ENCODE measurements at regions not wholly inside any gene's neighbourhood (a gene's known extent, or its start where the extent isn't known, plus 50 kb on each side); places are given as distances from the start of the nearest gene placed in this dataset.

- no peak for ATAC-seq
- in situ Hi-C loops (cut with HindIII; ENCODE audit: low pct_unique_long_range_greater_than_20kb, low sequenced_read_pairs): no loop called here
Observed at GRCh38 chr7:63070696-63071095, 928.0 kb upstream of the ZNF722 start.

GRCh38 chr7:63071396-63071795, 927.3 kb upstream of the ZNF722 start:
- no peaks in the 10 kb centered on the region for H3K27me3 ChIP-seq (ENCODE audit: control insufficient read depth, insufficient read depth, low read length)
- TF ChIP-seq REST (IDR thresholded peaks at IDR 0.05; ENCODE audit: insufficient read depth in 1 of 2, low read depth in 2 of 2, low read length in 1 of 2): no peak
- CTCF ChIA-PET: no interaction called here
- no peak for DNase-seq (ENCODE audit: low read depth, low spot score)
- H3K4me1 ChIP-seq (ENCODE audit: control insufficient read depth, insufficient read depth, low read length): no peaks in the 10 kb centered on the region
- H3K27ac ChIP-seq (ENCODE audit: low read length): no peak overlapping the region
- no peaks in the 10 kb centered on the region for H3K36me3 ChIP-seq (ENCODE audit: control insufficient read depth, insufficient read depth, low read length)
- ATAC-seq: no peak
- H3K9me3 ChIP-seq (ENCODE audit: control insufficient read depth, insufficient read depth, low read depth, low read length): 0 out of 2 replicates have a peak, but pooled peaks cover 5% of the 10 kb centered on the region
- intact Hi-C loops (cut with micrococcal nuclease; ENCODE audit: unreplicated experiment): no loop called here
- H3K4me3 ChIP-seq (ENCODE audit: low read depth in 2 of 2, low read length in 2 of 2): no peak overlapping the region
- BruUV-seq (replicated peaks): no TSS peak
- in situ Hi-C loops (cut with HindIII; ENCODE audit: low pct_unique_long_range_greater_than_20kb, low sequenced_read_pairs): no loop called here
- POLR2A ChIA-PET: no interaction called here

More at GRCh38 chr7:63070696-63071095, 928.0 kb upstream of the ZNF722 start:
- intact Hi-C loops (cut with micrococcal nuclease; ENCODE audit: unreplicated experiment): no loop called here
- no peak overlapping the region for H3K4me3 ChIP-seq (ENCODE audit: low read depth in 2 of 2, low read length in 2 of 2)
- H3K9me3 ChIP-seq (ENCODE audit: control insufficient read depth, insufficient read depth, low read depth, low read length): 0 out of 2 replicates have a peak, but pooled peaks cover 7% of the 10 kb centered on the region
- H3K27ac ChIP-seq (ENCODE audit: low read length): no peak overlapping the region
- DNase-seq (ENCODE audit: low read depth, low spot score): no peak
- H3K27me3 ChIP-seq (ENCODE audit: control insufficient read depth, insufficient read depth, low read length): no peaks in the 10 kb centered on the region
- ChIA-PET POLR2A (no interaction called here), CTCF (no interaction called here)
- H3K4me1 ChIP-seq (ENCODE audit: control insufficient read depth, insufficient read depth, low read length): no peaks in the 10 kb centered on the region
- no TSS peak for BruUV-seq (replicated peaks)
- H3K36me3 ChIP-seq (ENCODE audit: control insufficient read depth, insufficient read depth, low read length): no peaks in the 10 kb centered on the region
- no peak for TF ChIP-seq POLR2AphosphoS5 (IDR thresholded peaks at IDR 0.05; ENCODE audit: low read depth, low read length)
- TF ChIP-seq REST (IDR thresholded peaks at IDR 0.05; ENCODE audit: insufficient read depth in 1 of 2, low read depth in 2 of 2, low read length in 1 of 2): no peak

GRCh38 chr7:63071920-63072319, 926.7 kb upstream of the ZNF722 start:
- POLR2A ChIA-PET: no interaction called here
- Histone ChIP-seq H3K9me3 (ENCODE audit: control insufficient read depth, insufficient read depth, low read depth, low read length) (0 out of 2 replicates have a peak, but pooled peaks cover 5% of the 10 kb centered on the region), H3K36me3 (ENCODE audit: control insufficient read depth, insufficient read depth, low read length) (no peaks in the 10 kb centered on the region), H3K4me3 (ENCODE audit: low read depth in 2 of 2, low read length in 2 of 2) (no peak overlapping the region), H3K27ac (ENCODE audit: low read length) (no peak overlapping the region), H3K27me3 (ENCODE audit: control insufficient read depth, insufficient read depth, low read length) (no peaks in the 10 kb centered on the region), H3K4me1 (ENCODE audit: control insufficient read depth, insufficient read depth, low read length) (no peaks in the 10 kb centered on the region)
- in situ Hi-C loops (cut with HindIII; ENCODE audit: low pct_unique_long_range_greater_than_20kb, low sequenced_read_pairs) (no loop called here), intact Hi-C loops (cut with micrococcal nuclease; ENCODE audit: unreplicated experiment) (no loop called here)
- ATAC-seq (no peak), DNase-seq (ENCODE audit: low read depth, low spot score) (no peak)
- CTCF ChIA-PET: no interaction called here
- BruUV-seq (replicated peaks): no TSS peak
- TF ChIP-seq POLR2AphosphoS5 (IDR thresholded peaks at IDR 0.05; ENCODE audit: low read depth, low read length) (no peak), REST (IDR thresholded peaks at IDR 0.05; ENCODE audit: insufficient read depth in 1 of 2, low read depth in 2 of 2, low read length in 1 of 2) (no peak), CTCF (IDR thresholded peaks at IDR 0.05) (no peak), TCF7L2 (IDR thresholded peaks at IDR 0.05; ENCODE audit: low read depth, low read length) (no peak), SIN3A (IDR thresholded peaks at IDR 0.05; ENCODE audit: borderline replicate concordance, insufficient read depth, low read depth, low read length) (no peak)
